ENCODE measurements at regions not wholly inside any gene's neighbourhood (a gene's known extent, or its start where the extent isn't known, plus 50 kb on each side); places are given as distances from the start of the nearest gene placed in this dataset.

DNA sequence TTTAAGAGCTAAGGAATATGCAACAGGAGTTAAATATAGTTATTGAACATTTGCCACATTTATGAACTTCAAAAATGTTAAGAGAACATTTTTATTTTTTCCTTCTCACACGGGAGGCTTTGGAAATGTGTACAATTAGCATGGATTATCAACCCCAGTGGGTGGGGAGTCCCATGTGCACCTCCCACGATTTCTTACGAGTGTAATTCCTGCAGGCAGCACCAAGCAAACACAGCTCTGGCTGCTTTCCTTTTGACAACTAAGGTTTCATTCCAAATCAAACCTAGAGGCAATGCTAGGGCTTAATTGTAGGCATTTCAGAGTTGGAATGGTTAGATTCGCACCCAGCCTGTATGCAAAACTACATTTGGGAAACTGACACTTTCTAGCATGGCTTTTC is 460.9 kb downstream of the METTL15 start:
- Histone ChIP-seq H2AFZ (ENCODE audit: low read depth, low read length, severe bottlenecking) (no peak overlapping the region), H4K20me1 (ENCODE audit: low read depth, low read length) (no peaks in the 10 kb centered on the region), H3F3A (ENCODE audit: insufficient read depth) (no peaks in the 10 kb centered on the region), H3K36me3 (ENCODE audit: low read length) (no peaks in the 10 kb centered on the region), H3K79me2 (ENCODE audit: insufficient read depth, low read length) (no peaks in the 10 kb centered on the region), H3K9ac (ENCODE audit: low read length) (no peak overlapping the region), H3K4me2 (ENCODE audit: low read depth, low read length, poor library complexity, severe bottlenecking) (no peak overlapping the region), H3K27me3 (ENCODE audit: low read length) (no peaks in the 10 kb centered on the region), H3K9me3 (ENCODE audit: insufficient read depth, low read length) (no peaks in the 10 kb centered on the region), H3K27ac (ENCODE audit: low read depth, low read length) (no peak overlapping the region), H3K9me2 (replicated peaks; ENCODE audit: insufficient read depth, low read length) (no peaks in the 10 kb centered on the region), H3K4me3 (ENCODE audit: insufficient read depth, low read length, poor library complexity, severe bottlenecking) (no peak overlapping the region)
- TF ChIP-seq, protein P1, sequence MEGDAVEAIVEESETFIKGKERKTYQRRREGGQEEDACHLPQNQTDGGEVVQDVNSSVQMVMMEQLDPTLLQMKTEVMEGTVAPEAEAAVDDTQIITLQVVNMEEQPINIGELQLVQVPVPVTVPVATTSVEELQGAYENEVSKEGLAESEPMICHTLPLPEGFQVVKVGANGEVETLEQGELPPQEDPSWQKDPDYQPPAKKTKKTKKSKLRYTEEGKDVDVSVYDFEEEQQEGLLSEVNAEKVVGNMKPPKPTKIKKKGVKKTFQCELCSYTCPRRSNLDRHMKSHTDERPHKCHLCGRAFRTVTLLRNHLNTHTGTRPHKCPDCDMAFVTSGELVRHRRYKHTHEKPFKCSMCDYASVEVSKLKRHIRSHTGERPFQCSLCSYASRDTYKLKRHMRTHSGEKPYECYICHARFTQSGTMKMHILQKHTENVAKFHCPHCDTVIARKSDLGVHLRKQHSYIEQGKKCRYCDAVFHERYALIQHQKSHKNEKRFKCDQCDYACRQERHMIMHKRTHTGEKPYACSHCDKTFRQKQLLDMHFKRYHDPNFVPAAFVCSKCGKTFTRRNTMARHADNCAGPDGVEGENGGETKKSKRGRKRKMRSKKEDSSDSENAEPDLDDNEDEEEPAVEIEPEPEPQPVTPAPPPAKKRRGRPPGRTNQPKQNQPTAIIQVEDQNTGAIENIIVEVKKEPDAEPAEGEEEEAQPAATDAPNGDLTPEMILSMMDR (IDR thresholded peaks at IDR 0.05; ENCODE audit: insufficient read depth, low read length, poor library complexity, severe bottlenecking), result no peak
- TF ChIP-seq EZH2phosphoT487 (conservative IDR thresholded peaks at IDR 0.05; ENCODE audit: low read length), result no peak

DNA sequence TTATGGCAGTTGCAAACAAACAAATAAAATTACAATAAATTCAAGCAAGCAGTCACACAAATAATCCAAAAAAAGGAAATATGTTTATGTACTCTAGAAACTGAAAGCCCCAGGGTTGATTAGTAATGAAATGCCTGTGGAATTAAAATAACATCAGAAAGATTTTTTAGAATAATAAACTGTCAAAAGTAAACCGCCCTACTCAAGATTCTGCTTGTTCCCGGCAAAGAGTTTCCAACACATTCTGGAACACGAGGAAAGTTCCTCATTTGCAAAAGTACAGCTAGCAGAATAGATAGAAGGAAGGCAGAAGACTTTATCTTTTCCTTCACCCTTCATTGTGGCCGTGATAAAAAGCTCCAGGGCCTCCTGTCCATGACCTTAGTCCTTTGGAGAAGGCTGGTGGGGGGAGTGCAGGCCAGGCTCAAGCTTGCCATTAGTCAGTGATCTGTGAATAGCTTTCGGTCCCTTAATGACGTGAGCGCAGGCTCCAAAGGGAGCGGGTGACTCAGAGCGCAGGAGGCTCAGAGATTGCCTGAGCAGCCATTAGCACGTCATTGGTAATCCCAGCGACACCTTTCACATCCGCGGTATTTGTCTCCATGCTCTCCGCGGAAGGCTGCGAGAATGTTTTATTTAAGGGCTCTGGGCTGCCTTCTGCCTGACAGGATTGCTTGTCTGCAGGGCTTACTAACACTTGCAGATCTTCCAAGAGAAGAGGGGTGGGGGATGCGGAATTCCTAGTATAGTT is 458.3 kb downstream of the METTL15 start:
- H2AFZ ChIP-seq (ENCODE audit: low read depth, low read length, severe bottlenecking), result no peak overlapping the region
- H3K4me3 ChIP-seq (ENCODE audit: insufficient read depth, low read length, poor library complexity, severe bottlenecking), result no peak overlapping the region
- no peaks in the 10 kb centered on the region for H4K20me1 ChIP-seq (ENCODE audit: low read depth, low read length)
- H3K4me2 ChIP-seq (ENCODE audit: low read depth, low read length, poor library complexity, severe bottlenecking), result no peak overlapping the region
- 0 out of 2 replicates have a peak, but pooled peaks cover 4% of the 10 kb centered on the region for H3K9me2 ChIP-seq (replicated peaks; ENCODE audit: insufficient read depth, low read length)
- no peak for TF ChIP-seq EZH2phosphoT487 (conservative IDR thresholded peaks at IDR 0.05; ENCODE audit: low read length)
- TF ChIP-seq, protein P1 (IDR thresholded peaks at IDR 0.05; ENCODE audit: insufficient read depth, low read length, poor library complexity, severe bottlenecking), result no peak
- H3K9me3 ChIP-seq (ENCODE audit: insufficient read depth, low read length), result no peaks in the 10 kb centered on the region
- H3K9ac ChIP-seq (ENCODE audit: low read length), result no peak overlapping the region
- no peaks in the 10 kb centered on the region for H3K36me3 ChIP-seq (ENCODE audit: low read length)
- H3K27ac ChIP-seq (ENCODE audit: low read depth, low read length), result no peak overlapping the region
- no peaks in the 10 kb centered on the region for H3K27me3 ChIP-seq (ENCODE audit: low read length)
- H3K79me2 ChIP-seq (ENCODE audit: insufficient read depth, low read length), result no peaks in the 10 kb centered on the region
- H3F3A ChIP-seq (ENCODE audit: insufficient read depth), result no peaks in the 10 kb centered on the region

GRCh38 chr11:28559492-28559891 is 451.3 kb downstream of the METTL15 start:
- H3K4me2 ChIP-seq (ENCODE audit: low read depth, low read length, poor library complexity, severe bottlenecking), result no peak overlapping the region
- no peaks in the 10 kb centered on the region for H3K79me2 ChIP-seq (ENCODE audit: insufficient read depth, low read length)
- 0 out of 2 replicates have a peak, but pooled peaks cover 4% of the 10 kb centered on the region for H3K9me2 ChIP-seq (replicated peaks; ENCODE audit: insufficient read depth, low read length)
- H2AFZ ChIP-seq (ENCODE audit: low read depth, low read length, severe bottlenecking), result no peak overlapping the region
- no peaks in the 10 kb centered on the region for H3K36me3 ChIP-seq (ENCODE audit: low read length)
- TF ChIP-seq EZH2phosphoT487 (conservative IDR thresholded peaks at IDR 0.05; ENCODE audit: low read length), result no peak
- TF ChIP-seq, protein P1 (IDR thresholded peaks at IDR 0.05; ENCODE audit: insufficient read depth, low read length, poor library complexity, severe bottlenecking), result no peak
- no peak overlapping the region for H3K27ac ChIP-seq (ENCODE audit: low read depth, low read length)
- no peaks in the 10 kb centered on the region for H3K27me3 ChIP-seq (ENCODE audit: low read length)
- H3K9ac ChIP-seq (ENCODE audit: low read length), result no peak overlapping the region
- H3K9me3 ChIP-seq (ENCODE audit: insufficient read depth, low read length), result no peaks in the 10 kb centered on the region
- H4K20me1 ChIP-seq (ENCODE audit: low read depth, low read length), result no peaks in the 10 kb centered on the region
- no peak overlapping the region for H3K4me3 ChIP-seq (ENCODE audit: insufficient read depth, low read length, poor library complexity, severe bottlenecking)
- H3F3A ChIP-seq (ENCODE audit: insufficient read depth), result no peaks in the 10 kb centered on the region

Measured in SU-DHL-6 (cell line).